ENCODE measurements at regions not wholly inside any gene's neighbourhood (a gene's known extent, or its start where the extent isn't known, plus 50 kb on each side); places are given as distances from the start of the nearest gene placed in this dataset.

- DNase-seq (ENCODE audit: low read depth), result no peak
Measured at GRCh38 chr18:39039813-39040212, 1474.2 kb upstream of the CELF4 start.

- DNase-seq (ENCODE audit: low read depth), result no peak
Measured at GRCh38 chr18:39037925-39038324, 1472.3 kb upstream of the CELF4 start.

GRCh38 chr18:39033312-39033711 is 1467.7 kb upstream of the CELF4 start:
- no peak for DNase-seq (ENCODE audit: low read depth)

GRCh38 chr18:39031647-39032046 is 1466.0 kb upstream of the CELF4 start:
- no peak for DNase-seq (ENCODE audit: low read depth)

GRCh38 chr18:39030124-39030655 is 1464.6 kb upstream of the CELF4 start:
- no peak for DNase-seq (ENCODE audit: low read depth)

GRCh38 chr18:39025531-39025930 is 1459.9 kb upstream of the CELF4 start:
- no peak for DNase-seq (ENCODE audit: low read depth)

- DNase-seq (ENCODE audit: low read depth), result no peak
Measured at GRCh38 chr18:39019989-39020388, 1454.4 kb upstream of the CELF4 start.

GRCh38 chr18:39007031-39007902 is 1441.7 kb upstream of the CELF4 start:
- no peak for DNase-seq (ENCODE audit: low read depth)

GRCh38 chr18:38996056-38996455 is 1430.5 kb upstream of the CELF4 start:
- no peak for DNase-seq (ENCODE audit: low read depth)

- DNase-seq (ENCODE audit: low read depth), result no peak
Measured at GRCh38 chr18:38993342-38993741, 1427.7 kb upstream of the CELF4 start.

- no peak for DNase-seq (ENCODE audit: low read depth)
Measured at GRCh38 chr18:38984968-38985367, 1419.4 kb upstream of the CELF4 start.

GRCh38 chr18:38982072-38982471 is 1416.5 kb upstream of the CELF4 start:
- no peak for DNase-seq (ENCODE audit: low read depth)

- DNase-seq (ENCODE audit: low read depth), result no peak
Measured at GRCh38 chr18:38981389-38981788, 1415.8 kb upstream of the CELF4 start.

- DNase-seq (ENCODE audit: low read depth), result no peak
Measured at GRCh38 chr18:38980420-38980819, 1414.8 kb upstream of the CELF4 start.

GRCh38 chr18:38972571-38972970 is 1407.0 kb upstream of the CELF4 start:
- no peak for DNase-seq (ENCODE audit: low read depth)

- no peak for DNase-seq (ENCODE audit: low read depth)
Measured at GRCh38 chr18:38971881-38972280, 1406.3 kb upstream of the CELF4 start.

GRCh38 chr18:38966841-38967240 is 1401.2 kb upstream of the CELF4 start:
- no peak for DNase-seq (ENCODE audit: low read depth)

GRCh38 chr18:38963943-38964660 is 1398.5 kb upstream of the CELF4 start:
- DNase-seq (ENCODE audit: low read depth), result no peak

GRCh38 chr18:38961880-38962279 is 1396.3 kb upstream of the CELF4 start:
- DNase-seq (ENCODE audit: low read depth), result no peak

- DNase-seq (ENCODE audit: low read depth), result no peak
Measured at GRCh38 chr18:38957736-38958135, 1392.1 kb upstream of the CELF4 start.

- no peak for DNase-seq (ENCODE audit: low read depth)
Measured at GRCh38 chr18:38956068-38956467, 1390.5 kb upstream of the CELF4 start.

- no peak for DNase-seq (ENCODE audit: low read depth)
Measured at GRCh38 chr18:38951633-38952032, 1386.0 kb upstream of the CELF4 start.

GRCh38 chr18:38948436-38948835 is 1382.8 kb upstream of the CELF4 start:
- DNase-seq (ENCODE audit: low read depth), result no peak

Data from LHCN-M2 (cell line).